ENCODE measurements at regions not wholly inside any gene's neighbourhood (a gene's known extent, or its start where the extent isn't known, plus 50 kb on each side); places are given as distances from the start of the nearest gene placed in this dataset.

DNA sequence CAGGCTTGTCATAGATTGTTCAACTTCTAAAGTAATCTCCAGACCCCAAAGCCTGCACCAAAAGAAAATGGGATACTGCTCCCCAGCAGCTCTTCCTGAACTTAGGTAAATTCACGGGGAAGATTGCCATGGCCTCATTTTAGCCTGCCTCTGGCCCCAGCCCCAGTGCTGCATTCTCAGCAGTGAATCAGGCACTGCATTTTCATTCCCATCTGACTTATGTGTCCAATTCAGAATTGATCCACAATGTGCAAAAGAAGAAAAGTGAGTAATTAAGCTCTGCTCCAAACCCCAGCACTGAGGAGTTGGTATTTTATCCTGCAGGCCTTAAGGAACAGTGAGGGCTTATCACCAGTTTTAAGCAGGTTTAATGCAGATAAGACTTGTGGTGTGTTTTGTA lies 176.4 kb downstream of the KCTD12 start:
- TF ChIP-seq, protein P1, sequence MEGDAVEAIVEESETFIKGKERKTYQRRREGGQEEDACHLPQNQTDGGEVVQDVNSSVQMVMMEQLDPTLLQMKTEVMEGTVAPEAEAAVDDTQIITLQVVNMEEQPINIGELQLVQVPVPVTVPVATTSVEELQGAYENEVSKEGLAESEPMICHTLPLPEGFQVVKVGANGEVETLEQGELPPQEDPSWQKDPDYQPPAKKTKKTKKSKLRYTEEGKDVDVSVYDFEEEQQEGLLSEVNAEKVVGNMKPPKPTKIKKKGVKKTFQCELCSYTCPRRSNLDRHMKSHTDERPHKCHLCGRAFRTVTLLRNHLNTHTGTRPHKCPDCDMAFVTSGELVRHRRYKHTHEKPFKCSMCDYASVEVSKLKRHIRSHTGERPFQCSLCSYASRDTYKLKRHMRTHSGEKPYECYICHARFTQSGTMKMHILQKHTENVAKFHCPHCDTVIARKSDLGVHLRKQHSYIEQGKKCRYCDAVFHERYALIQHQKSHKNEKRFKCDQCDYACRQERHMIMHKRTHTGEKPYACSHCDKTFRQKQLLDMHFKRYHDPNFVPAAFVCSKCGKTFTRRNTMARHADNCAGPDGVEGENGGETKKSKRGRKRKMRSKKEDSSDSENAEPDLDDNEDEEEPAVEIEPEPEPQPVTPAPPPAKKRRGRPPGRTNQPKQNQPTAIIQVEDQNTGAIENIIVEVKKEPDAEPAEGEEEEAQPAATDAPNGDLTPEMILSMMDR (IDR thresholded peaks at IDR 0.05) = no peak
- Histone ChIP-seq H3K4me3 (no peak overlapping the region), H3K27me3 (no peaks in the 10 kb centered on the region), H3K4me1 (peaks cover 20% of the 10 kb centered on the region), H3K9me3 (no peaks in the 10 kb centered on the region), H3K36me3 (no peaks in the 10 kb centered on the region), H3K27ac (no peak overlapping the region)
- no peak for ATAC-seq
- intact Hi-C loops (cut with DNase I) = no loop called here
- DNase-seq = no peak

DNA sequence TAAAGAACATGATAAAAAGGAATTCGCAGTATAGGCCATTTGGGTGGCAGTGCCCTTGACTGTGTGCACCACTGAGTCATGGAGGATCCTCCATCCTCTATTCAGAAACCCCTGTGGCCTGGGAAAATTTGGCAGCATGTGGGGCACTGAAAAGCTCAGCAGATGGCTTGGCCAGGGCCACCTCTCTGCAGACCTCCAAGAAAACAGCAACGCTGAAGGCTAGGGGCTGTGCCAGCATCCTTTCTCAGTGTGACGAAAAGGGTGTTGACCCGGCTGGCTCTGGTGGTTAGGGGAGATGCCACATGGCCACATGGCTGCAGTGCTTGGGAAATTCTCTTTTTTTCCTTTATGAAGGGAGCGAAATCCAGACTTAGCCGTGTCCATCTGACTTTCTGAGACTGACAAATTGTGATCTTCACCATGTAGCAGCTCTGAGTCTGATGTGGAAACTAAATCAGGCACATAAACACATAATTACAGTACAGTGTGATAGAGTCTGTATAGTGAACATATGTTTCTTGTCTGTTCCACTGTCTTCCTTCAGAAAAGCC lies 178.0 kb downstream of the KCTD12 start:
- Histone ChIP-seq H3K4me3 (no peak overlapping the region), H3K4me1 (peaks cover 20% of the 10 kb centered on the region), H3K36me3 (no peaks in the 10 kb centered on the region), H3K9me3 (no peaks in the 10 kb centered on the region), H3K27ac (no peak overlapping the region), H3K27me3 (no peaks in the 10 kb centered on the region)
- DNase-seq = no peak
- intact Hi-C loops (cut with DNase I) = no loop called here
- ATAC-seq = no peak
- TF ChIP-seq, protein P1 (IDR thresholded peaks at IDR 0.05) = no peak

DNA sequence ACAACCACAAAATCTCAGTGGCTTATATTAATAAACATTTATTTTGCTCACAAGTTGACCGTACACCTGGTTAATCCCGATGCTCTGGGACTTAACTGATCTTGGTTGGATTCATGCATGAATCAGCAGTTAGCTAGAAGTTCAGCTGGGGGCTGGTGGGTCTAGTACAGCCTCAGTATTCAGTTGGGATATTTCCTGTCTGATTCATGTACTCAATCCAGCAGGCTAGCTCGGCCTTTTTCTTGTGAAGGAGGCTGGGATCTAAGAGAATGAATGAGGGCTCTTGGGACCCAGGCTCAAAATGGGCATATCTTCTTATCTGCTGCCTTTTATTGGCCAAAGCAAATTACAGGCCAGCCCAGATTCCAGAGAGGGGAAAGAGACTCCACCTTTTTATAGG lies 178.8 kb downstream of the KCTD12 start:
- DNase-seq = no peak
- TF ChIP-seq, protein P1 (IDR thresholded peaks at IDR 0.05) = no peak
- H3K27ac ChIP-seq = no peak overlapping the region
- ATAC-seq = no peak
- H3K36me3 ChIP-seq = no peaks in the 10 kb centered on the region
- H3K27me3 ChIP-seq = no peaks in the 10 kb centered on the region
- intact Hi-C loops (cut with DNase I) = no loop called here
- H3K4me3 ChIP-seq = no peak overlapping the region
- H3K4me1 ChIP-seq = peaks cover 18% of the 10 kb centered on the region
- no peaks in the 10 kb centered on the region for H3K9me3 ChIP-seq

DNA sequence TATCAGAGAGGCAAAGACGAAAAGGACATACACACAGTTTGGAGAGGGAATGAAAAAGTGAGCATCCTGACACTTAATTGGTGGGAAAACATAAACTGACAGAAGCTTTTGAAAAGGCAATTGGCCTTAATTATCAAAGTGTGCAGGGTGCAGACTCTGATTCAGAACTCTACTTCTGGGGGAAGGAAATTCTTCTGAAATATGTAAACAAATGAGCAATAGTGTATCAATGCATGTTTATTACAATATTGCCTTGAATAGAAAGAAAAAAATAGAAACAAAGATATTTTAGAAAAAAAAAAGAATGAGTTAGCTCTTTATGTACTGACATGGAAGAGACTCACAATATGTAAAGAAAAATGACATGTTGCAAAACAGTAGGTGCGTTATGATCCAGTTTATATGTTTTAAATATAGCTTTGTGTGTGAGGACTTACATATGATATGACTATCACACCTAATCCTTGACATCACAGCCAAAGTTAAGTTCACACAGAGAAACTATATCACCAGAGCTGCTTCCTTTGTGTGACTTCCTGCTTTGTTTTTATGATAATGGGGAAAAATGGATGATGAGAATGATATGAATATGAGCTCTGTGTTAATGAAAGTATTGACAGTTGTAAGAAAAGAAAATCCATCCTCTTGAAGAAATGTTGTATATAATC lies 182.4 kb downstream of the KCTD12 start:
- Histone ChIP-seq H3K27me3 (no peaks in the 10 kb centered on the region), H3K4me1 (no peaks in the 10 kb centered on the region), H3K4me3 (no peak overlapping the region), H3K36me3 (no peaks in the 10 kb centered on the region), H3K27ac (no peak overlapping the region), H3K9me3 (no peaks in the 10 kb centered on the region)
- DNase-seq = no peak
- no peak for ATAC-seq
- TF ChIP-seq, protein P1 (IDR thresholded peaks at IDR 0.05) = no peak
- intact Hi-C loops (cut with DNase I) = no loop called here

DNA sequence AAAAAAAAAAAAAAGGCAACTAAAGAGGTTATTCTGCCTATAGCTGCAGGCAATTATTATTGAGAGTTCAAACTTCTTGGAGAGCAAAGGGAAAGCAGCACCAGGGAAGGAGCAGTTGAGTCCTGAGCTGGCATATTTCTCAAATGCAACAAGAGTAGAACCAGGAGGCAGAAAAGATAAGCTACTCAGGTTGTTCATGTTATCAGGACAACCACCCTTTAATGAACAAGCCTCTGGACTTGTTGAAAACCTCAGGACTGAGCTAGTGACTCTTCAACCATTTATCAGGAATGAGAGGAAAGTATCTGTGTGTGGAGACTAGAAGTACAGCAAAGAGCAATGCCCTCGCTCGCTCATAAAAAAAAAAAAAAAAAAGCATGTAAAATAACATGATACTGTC lies 183.0 kb downstream of the KCTD12 start:
- Histone ChIP-seq H3K4me3 (no peak overlapping the region), H3K36me3 (no peaks in the 10 kb centered on the region), H3K27ac (no peak overlapping the region), H3K27me3 (no peaks in the 10 kb centered on the region), H3K4me1 (no peaks in the 10 kb centered on the region), H3K9me3 (no peaks in the 10 kb centered on the region)
- TF ChIP-seq, protein P1 (IDR thresholded peaks at IDR 0.05) = no peak
- DNase-seq (no peak), ATAC-seq (no peak)
- intact Hi-C loops (cut with DNase I) = no loop called here
